PFSK-1 (cell line): ENCODE measurements at regions not wholly inside any gene's neighbourhood (a gene's known extent, or its start where the extent isn't known, plus 50 kb on each side); places are given as distances from the start of the nearest gene placed in this dataset.

Source experiments
- FOXP2 ChIP-seq: optimal IDR thresholded peaks from 2 replicates; pipeline ENCODE3; 2011; ENCODE audit warnings: borderline replicate concordance, control low read depth, inconsistent platforms; ENCODE audit not compliant: insufficient read depth; ENCODE audit errors: extremely low read length, extremely low read depth
- POLR2AphosphoS5 ChIP-seq: IDR thresholded peaks from 2 replicates; pipeline ENCODE4 v1.6.1; 2012; ENCODE audit warnings: low read depth, mild to moderate bottlenecking, control low read depth, low read length, moderate library complexity
- REST ChIP-seq, 2 experiments: IDR thresholded peaks; 2 replicates each; pipeline versions ENCODE4 v1.6.1 to v1.8.0; 2011 to 2012; ENCODE audit warnings: low read depth in 2 of 2, low read length in 2 of 2, control low read depth in 1 of 2, inconsistent platforms in 1 of 2, mild to moderate bottlenecking in 1 of 2, moderate library complexity in 1 of 2; ENCODE audit not compliant: insufficient read depth in 1 of 2
- SIN3A ChIP-seq: IDR thresholded peaks from 2 replicates; pipeline ENCODE4 v1.6.1; 2012; ENCODE audit warnings: mild to moderate bottlenecking, low read length, moderate library complexity, borderline replicate concordance; ENCODE audit not compliant: insufficient read depth
- TAF1 ChIP-seq: IDR thresholded peaks from 2 replicates; pipeline ENCODE4 v1.6.1; 2012; ENCODE audit warnings: low read length, control low read depth, borderline replicate concordance; ENCODE audit not compliant: insufficient read depth

- no peak for TF ChIP-seq FOXP2
- TF ChIP-seq REST (IDR thresholded peaks at IDR 0.05; ENCODE audit: insufficient read depth in 1 of 2, low read depth in 2 of 2, low read length in 2 of 2): no peak
- no peak for TF ChIP-seq POLR2AphosphoS5
- TF ChIP-seq SIN3A: no peak
- no peak for TF ChIP-seq TAF1
These were observed 98.1 kb upstream of the JADE1 start for GRCh38 chr4:128711361-128711760.

- TF ChIP-seq FOXP2 (peak; percentile 75), SIN3A (no peak)
These were observed 100.2 kb upstream of the JADE1 start for GRCh38 chr4:128709268-128709667.

- TF ChIP-seq SIN3A (no peak), POLR2AphosphoS5 (no peak), FOXP2 (no peak), TAF1 (no peak), REST (IDR thresholded peaks at IDR 0.05; ENCODE audit: insufficient read depth in 1 of 2, low read depth in 2 of 2, low read length in 2 of 2) (no peak)
These were observed 101.6 kb upstream of the JADE1 start for GRCh38 chr4:128707864-128708263.

GRCh38 chr4:128703948-128704347 lies 105.6 kb upstream of the JADE1 start:
- TF ChIP-seq FOXP2 (no peak), POLR2AphosphoS5 (no peak), REST (IDR thresholded peaks at IDR 0.05; ENCODE audit: insufficient read depth in 1 of 2, low read depth in 2 of 2, low read length in 2 of 2) (no peak), SIN3A (no peak), TAF1 (no peak)

GRCh38 chr4:128700659-128701350 lies 108.7 kb upstream of the JADE1 start:
- TF ChIP-seq SIN3A: no peak
- TF ChIP-seq POLR2AphosphoS5: no peak
- TF ChIP-seq TAF1: no peak
- TF ChIP-seq FOXP2: no peak
- TF ChIP-seq REST (IDR thresholded peaks at IDR 0.05; ENCODE audit: insufficient read depth in 1 of 2, low read depth in 2 of 2, low read length in 2 of 2): no peak
